Glomerular visceral epithelial cell (primary cell): ENCODE measurements at regions not wholly inside any gene's neighbourhood (a gene's known extent, or its start where the extent isn't known, plus 50 kb on each side); places are given as distances from the start of the nearest gene placed in this dataset.
A peak's percentile ranks its signal among the peaks of the same experiment; 100 is the strongest.
"Not testable (repeated sequence)": the region's sequence is repeated elsewhere in the genome, so short reads cannot be mapped to it uniquely, and the experiment has no call there.

Experiments
- DNase-seq: peaks from one replicate; pipeline ENCODE4 v3.0.0-alpha.2; 2016; ENCODE audit errors: extremely low spot score

GRCh38 chr2:7758073-7758759 is 841.0 kb downstream of the RNF144A start:
- no peak for DNase-seq

- DNase-seq, result no peak
These were observed 842.7 kb downstream of the RNF144A start for GRCh38 chr2:7759898-7760297.

DNA sequence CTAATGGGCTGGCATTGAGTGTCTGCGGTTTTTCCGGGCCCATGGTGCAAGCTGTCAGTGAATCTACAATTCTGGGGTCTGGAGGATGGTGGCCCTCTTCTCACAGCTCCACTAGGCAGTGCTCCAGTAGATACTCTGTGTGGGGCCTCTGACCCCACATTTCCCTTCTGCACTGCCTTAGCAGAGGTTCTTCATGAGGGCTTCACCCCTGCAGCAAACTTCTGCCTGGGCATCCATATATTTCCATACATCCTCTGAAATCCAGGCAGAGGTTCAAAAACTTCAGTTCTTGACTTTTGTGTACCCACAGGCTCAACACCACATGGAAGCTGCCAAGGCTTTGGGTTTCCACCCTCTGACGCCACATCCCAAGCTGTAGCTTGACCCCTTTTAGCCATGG is 846.2 kb downstream of the RNF144A start:
- DNase-seq, result not testable (repeated sequence)

- DNase-seq, result no peak
These were observed 848.0 kb downstream of the RNF144A start for GRCh38 chr2:7765236-7765635.

DNA sequence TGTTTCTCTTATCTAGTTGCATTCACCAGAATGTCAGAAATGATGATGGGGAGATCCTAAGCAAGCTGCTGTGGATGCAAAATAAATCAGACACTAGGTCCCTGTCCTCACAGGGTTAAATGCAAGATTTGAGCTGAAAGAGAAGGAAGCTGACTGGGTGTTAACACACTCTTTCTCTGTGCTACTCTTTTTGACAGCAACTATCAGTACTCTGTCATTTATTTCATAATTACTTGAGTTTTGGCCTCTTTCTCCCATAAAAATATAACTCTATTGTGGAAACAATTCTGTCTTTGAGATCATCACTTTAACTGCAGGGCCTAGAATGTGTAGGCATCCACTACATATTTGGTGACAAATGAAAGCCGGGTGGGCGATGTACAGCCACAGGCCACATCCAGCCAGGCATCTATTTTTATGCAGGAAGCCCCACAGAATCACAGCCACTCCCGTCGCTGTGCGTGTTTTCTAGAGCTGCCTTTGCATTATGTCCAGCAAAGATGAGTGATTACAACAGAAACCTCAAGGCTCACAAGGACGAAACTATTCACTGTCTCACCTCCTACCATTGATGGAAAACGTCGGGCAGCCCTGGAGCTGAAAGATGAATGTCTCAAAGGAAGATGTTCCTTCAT is 849.0 kb downstream of the RNF144A start:
- DNase-seq, result no peak

- no peak for DNase-seq
These were observed 849.9 kb downstream of the RNF144A start for GRCh38 chr2:7766978-7767565.

DNA sequence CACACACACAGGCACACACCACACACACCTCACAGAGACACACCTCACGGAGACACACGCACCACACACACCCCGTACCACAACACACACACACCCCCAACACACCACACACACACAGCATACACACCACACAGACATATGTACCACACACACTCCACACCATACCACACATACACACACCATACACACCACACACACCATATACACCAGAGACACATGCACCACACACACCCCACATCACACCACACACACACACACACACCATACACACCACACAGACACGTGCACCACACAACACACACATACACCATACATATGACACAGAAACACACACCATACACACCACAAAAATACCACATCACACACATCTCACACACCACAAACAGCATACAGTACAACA is 850.7 kb downstream of the RNF144A start:
- DNase-seq, result no peak

DNA sequence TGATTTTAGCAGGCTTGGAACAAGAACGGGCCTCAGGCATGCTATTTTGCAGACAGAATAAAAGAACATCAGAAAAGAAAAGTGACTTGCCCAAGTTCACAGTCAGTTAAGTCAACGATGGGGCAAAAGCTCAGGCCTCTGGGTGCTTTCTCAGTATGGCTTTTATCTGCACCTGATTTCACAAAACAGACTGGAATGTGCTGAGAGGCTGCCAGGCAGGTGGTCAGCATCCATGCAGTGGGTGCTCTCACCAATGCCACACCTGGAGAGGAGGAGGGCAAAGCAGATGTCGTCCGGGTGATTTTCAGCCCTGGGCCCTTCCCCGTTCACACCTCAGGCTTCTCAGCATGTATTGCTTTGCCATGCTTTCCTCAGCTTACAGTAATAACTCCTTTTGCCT is 854.6 kb downstream of the RNF144A start:
- no peak for DNase-seq

DNA sequence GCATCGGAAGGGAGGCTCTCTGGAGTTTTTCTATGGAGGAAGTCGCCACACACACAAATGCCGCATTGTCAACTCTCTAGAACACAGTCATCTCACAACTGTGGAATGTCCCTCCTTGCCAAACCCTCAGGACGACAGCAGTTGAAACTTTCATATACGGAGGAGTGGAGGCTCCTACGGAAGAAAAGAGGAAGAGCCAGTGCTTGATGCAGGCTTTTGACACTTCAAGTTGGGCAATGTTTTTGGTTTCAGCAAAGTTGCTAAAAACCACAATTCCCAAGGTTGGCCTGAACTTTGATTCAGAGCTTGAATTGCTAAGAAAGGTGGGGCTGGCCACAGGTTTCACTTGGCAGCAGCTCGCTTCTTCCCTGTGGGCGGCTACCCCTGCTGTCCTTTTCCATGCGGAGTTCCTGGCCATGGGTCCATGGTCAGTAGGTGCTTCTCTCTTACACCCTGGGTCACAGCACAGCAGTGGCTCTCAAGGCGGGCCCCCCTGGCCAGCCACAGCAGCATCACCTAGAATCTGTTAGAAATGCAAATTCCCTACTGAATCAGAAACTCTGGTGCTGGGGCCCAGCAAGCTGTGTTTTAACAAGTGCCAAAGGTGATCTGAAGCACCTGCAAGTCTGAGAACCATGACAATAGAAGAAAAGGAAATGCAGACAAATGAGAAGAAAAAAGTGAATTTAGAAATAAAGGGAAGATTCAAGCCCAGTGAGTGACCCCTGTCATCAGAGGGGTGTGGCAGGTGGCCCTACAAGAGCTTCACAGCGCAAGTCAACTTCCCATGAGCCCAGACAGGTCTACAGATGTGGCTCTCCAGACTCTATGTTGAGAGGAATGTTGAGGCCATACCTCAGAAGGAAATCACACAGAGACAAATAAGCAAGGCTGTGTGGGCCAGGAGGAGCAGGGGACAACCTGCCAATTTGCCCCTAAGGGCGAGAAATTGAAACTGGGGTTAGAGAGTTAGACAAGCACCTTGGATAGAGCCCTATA is 856.4 kb downstream of the RNF144A start:
- no peak for DNase-seq

DNA sequence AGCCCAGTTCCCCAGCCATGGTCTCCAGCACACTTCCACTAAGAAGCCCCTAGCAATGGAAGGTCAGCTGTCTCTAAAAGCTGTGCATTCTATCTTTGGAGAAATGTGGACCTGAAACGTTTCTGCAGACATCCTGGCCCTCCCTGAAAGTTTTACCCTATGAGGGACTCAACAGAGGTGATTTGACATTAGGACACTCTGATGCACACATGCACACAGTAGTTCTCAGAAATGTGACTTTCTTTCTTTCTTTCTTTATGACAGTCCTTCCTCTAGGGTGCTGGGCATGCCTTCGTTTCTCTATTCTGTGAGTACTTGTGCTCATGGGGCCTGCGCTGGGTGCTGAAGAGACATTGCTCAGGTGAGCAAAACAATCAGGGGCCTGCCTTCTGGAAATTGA is 857.3 kb downstream of the RNF144A start:
- no peak for DNase-seq

- DNase-seq, result no peak
These were observed 860.5 kb downstream of the RNF144A start for GRCh38 chr2:7777668-7778067.

DNA sequence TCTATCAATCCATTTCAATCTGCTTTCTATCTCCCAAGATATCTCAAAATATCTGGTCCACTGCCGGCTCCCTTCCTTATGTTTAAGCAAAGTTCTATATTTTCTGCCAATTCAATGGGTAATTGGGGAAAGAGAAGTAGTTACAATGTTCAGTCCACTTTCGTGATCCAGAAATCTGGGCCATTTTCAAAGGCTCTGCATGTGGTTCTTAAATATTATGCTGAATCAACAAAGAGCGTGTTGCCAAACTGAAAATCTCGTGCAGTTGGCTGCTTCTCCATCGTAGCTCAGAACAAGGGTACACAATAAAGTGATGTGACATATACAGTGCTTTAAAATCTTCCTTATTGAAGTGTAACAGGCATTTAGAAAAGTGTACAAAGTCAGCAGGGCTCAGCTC is 863.1 kb downstream of the RNF144A start:
- DNase-seq, result no peak

DNA sequence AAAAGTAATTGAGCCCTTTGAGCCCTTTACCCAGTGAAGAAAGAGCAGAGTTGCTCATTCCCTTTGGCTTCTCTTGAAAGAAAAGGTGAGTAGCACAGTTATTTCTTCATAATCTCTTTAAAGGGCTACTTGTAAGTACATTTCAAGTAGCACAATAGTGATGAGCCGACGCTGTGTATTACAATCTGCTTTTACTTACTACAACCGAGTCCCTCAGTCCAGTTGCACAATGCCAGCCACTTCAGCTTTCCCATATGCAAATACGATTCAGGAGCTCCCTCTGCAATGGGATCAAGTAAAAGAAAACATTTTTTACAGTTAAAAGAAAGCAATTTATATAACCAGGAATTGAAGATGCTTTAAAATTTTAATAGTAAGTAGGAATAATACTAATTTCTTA is 868.5 kb downstream of the RNF144A start:
- DNase-seq, result no peak

- peak; percentile 53 for DNase-seq
These were observed 871.5 kb downstream of the RNF144A start for GRCh38 chr2:7788736-7789135.

DNA sequence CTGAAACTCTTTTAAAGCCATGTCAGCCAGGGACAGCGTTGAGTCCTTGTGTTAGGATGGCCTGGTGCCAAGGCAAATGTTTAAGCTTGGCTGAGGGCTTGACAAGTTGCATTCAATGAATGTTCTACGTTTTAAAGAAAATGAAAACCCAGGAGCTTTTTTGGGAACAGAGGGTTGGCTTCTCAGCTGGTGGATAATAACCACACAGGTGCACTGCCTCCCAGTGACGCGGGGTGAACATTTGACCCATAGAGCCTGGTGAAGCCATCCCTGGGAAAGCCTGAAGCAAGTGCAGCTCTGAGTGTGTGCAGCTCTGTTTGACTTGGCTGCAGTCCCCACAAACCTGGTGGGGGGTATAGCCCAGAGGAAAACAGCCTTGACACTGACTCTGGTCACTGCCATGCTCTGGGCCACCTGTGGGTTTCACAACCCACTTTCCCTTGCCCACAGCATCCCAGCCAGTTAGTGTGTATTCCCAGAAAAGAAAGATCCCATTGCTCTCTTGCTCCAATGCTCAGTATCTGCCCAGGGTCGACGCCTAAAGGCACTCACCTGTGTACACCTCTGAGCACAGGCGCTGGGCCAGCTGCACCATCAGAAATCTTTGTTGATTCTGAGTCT is 874.9 kb downstream of the RNF144A start:
- DNase-seq, result no peak

GRCh38 chr2:7795778-7796563 is 878.8 kb downstream of the RNF144A start:
- no peak for DNase-seq

GRCh38 chr2:7800031-7800430 is 881.8 kb upstream of the ID2 start:
- DNase-seq, result no peak

DNA sequence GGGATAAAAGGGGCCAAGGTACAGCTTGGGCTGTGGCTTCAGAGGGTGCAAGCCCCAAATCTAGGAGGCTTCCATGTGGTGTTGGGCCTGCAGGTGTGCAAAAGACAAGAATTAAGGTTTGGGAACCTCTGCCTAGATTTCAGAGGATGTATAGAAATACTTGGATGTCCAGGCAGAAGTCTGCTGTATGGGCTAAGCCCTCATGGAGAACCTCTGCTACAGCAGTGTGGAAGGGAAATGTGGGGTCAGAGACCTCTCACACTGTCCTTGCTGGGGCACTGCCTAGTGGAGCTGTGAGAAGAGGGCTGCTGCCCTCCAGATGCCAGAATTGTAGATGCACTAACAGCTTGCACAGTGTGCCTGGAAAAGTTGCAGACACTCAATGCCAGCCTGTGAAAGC is 880.6 kb upstream of the ID2 start:
- DNase-seq, result no peak

- DNase-seq, result no peak
These were observed 878.3 kb upstream of the ID2 start for GRCh38 chr2:7803515-7803914.

GRCh38 chr2:7809640-7810039 is 872.2 kb upstream of the ID2 start:
- DNase-seq, result no peak

- no peak for DNase-seq
These were observed 870.8 kb upstream of the ID2 start for GRCh38 chr2:7811073-7811472.
